CMK (cell line): ENCODE measurements at regions not wholly inside any gene's neighbourhood (a gene's known extent, or its start where the extent isn't known, plus 50 kb on each side); places are given as distances from the start of the nearest gene placed in this dataset.
"Not testable (repeated sequence)": the region's sequence is repeated elsewhere in the genome, so short reads cannot be mapped to it uniquely, and the experiment has no call there.

Source experiments
- DNase-seq: peaks from one replicate; pipeline ENCODE4 v3.0.0-alpha.2; 2010; ENCODE audit warnings: low read depth

DNA sequence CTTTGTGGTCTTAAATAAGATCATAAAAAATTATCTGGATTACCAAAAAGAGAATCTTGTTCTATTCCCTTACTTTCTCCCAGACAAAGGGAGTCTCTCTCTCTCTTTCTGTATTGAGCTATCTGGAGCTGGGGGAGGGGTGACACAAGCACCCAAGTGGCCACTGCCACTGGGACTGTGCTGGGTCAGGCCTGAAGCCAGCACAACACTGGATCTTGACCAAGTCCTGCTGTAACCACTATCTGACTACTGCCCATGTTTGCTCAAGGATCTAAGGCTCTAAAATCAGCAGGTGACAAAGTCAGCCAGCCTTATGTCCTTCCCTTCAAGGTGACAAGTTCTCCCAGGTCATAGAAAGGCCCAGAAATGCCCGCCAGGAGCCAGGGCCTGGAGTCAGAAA is 75.0 kb upstream of the SPATA16 start:
- no peak for DNase-seq

GRCh38 chr3:173214576-173214975 is 73.5 kb upstream of the SPATA16 start:
- no peak for DNase-seq

GRCh38 chr3:173199568-173199967 is 58.5 kb upstream of the SPATA16 start:
- DNase-seq = no peak

DNA sequence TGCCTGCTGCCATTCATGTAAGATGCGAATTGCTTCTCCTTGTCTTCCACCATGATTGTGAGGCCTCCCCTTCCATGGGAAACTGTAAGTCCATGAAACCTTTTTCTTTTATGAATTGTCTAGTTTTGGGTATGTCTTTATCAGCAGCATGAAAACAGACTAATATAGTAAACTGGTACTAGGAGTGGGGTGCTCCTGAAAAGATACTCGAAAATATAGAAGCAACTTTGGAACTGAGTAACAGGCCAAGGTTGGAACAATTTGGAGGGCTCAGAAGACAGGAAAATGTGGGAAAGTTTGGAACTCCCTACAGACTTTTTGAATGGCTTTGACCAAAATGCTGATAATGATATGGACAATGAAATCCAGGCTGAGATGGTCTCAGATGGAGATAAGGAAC is 53.8 kb upstream of the SPATA16 start:
- not testable (repeated sequence) for DNase-seq

DNA sequence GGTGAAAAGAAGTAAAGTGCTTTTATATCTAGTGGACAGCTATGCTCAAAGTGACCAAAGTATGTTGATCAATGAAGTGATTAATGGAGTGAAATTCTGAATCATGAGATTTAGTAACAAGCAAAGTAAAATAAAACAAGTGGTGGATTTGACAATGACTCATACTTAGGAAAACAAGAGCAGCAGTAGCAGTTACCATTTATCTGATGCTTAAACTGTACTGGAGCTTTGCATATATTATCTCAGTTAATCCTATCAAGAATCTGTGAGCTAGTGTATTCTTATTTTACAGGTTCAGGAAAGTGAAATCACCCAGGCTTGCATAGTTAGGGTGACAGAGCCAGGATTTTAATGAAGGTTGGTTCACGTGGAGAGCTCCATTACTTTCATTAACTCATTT is 50.6 kb upstream of the SPATA16 start:
- DNase-seq = no peak
